Ovary (tissue), 7 donors: ENCODE measurements at regions not wholly inside any gene's neighbourhood (a gene's known extent, or its start where the extent isn't known, plus 50 kb on each side); places are given as distances from the start of the nearest gene placed in this dataset.

Experiments used
- DNase-seq, 5 donors: peaks; one replicate each; pipeline ENCODE4 v3.0.0-alpha.2; 2019 to 2020
- H3K27ac ChIP-seq, 2 donors: fragments of 200-600 bp; one replicate each; pipeline versions ENCODE4 v1.5.1 to v1.8.0; 2019 to 2022
- H3K27me3 ChIP-seq: fragments of 200-600 bp; one replicate; pipeline ENCODE4 v1.8.0; 2022
- H3K36me3 ChIP-seq: fragments of 200-600 bp; sonication (generic); one replicate; pipeline ENCODE4 v1.5.1; 2019
- H3K4me1 ChIP-seq: one replicate; pipeline ENCODE4 v1.8.1; 2013; ENCODE audit warnings: mild to moderate bottlenecking, moderate library complexity; ENCODE audit not compliant: insufficient read depth
- H3K4me3 ChIP-seq: fragments of 200-600 bp; sonication (generic); one replicate; pipeline ENCODE4 v1.5.1; 2017
- H3K9me3 ChIP-seq, 2 donors: fragments of 200-600 bp in 1 of 2; sonication (generic) in 1 of 2; one replicate each; pipeline versions ENCODE4 v1.5.1 to v1.8.1; 2013 to 2019; ENCODE audit warnings: mild to moderate bottlenecking in 1 of 2, moderate library complexity in 1 of 2
- CTCF ChIP-seq, 3 donors: fragments of 450-650 bp in 2 of 3; fragments of 200-600 bp in 1 of 3; IDR thresholded peaks; one replicate each; pipeline versions ENCODE4 v1.5.1 to v1.8.0; 2016 to 2022; ENCODE audit warnings: antibody characterized with exemption in 3 of 3, mild to moderate bottlenecking in 1 of 3
- EP300 ChIP-seq: sonication (generic); formaldehyde crosslinking; IDR thresholded peaks from one replicate; pipeline ENCODE4 v1.6.1; 2017; ENCODE audit warnings: antibody characterized with exemption
- POLR2A ChIP-seq: fragments of 450-650 bp; IDR thresholded peaks from one replicate; pipeline ENCODE4 v1.6.1; 2017; ENCODE audit warnings: antibody characterized with exemption, mild to moderate bottlenecking, moderate library complexity
- WGBS, 3 donors: extraction: QIAGEN DNeasy Blood & Tissue Kit in 1 of 3; methylation state at CpG; one replicate each; pipeline versions ENCODE4 v1.1.5 to v1.1.7; 2013 to 2017; 5-methylcytosine and 5-hydroxymethylcytosine counted together
- intact Hi-C, 4 donors: fragments of 100-400 bp; cut with DNase I; formaldehyde crosslinking; loops; one replicate each; pipeline versions ENCODE4 v1.11.0 to v1.15.1; 2022 to 2023
- donor health status: DM: no; HTN: no; CAD: no; lungs with moderate emphysema.
- donor health status: DM: no; HTN: no; CAD: no.
- donor health status: Bipolar disorder and iron deficiency.
- donor health status: DM: no; HTN: no; CAD: no.
- donor health status: DM: yes; HTN: yes; CAD: no.

DNA sequence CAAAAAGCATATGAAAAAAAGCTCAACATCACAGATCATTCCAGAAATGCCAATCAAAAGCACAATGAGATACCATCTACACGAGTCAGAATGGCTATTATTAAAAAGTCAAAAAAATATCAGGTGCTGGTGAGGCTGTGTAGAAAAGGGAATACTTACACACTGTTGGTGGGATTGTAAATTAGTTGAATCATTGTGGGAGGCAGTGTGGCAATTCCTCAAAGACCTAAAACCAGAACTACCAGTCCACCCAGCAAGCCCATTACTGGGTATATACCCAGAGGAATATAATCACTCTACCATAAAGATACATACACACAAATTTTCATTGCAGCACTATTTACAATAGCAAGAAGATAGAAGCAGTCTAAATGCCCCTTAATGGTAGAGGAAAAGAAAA lies 529.9 kb downstream of the SLITRK1 start:
- intact Hi-C loops: no loop called here
- H3K27ac ChIP-seq: no peak overlapping the region
- 33 to 66% (median 52%) methylated on average over 1 of the region's 1 CpG for WGBS, 3 donors
- H3K4me3 ChIP-seq: no peak overlapping the region
- H3K36me3 ChIP-seq: no peaks in the 10 kb centered on the region
- TF ChIP-seq POLR2A (no peak), CTCF (IDR thresholded peaks at IDR 0.05) (no peak), EP300 (no peak)
- H3K4me1 ChIP-seq: no peaks in the 10 kb centered on the region
- DNase-seq: no peak
- no peaks in the 10 kb centered on the region for H3K9me3 ChIP-seq
- no peaks in the 10 kb centered on the region for H3K27me3 ChIP-seq

DNA sequence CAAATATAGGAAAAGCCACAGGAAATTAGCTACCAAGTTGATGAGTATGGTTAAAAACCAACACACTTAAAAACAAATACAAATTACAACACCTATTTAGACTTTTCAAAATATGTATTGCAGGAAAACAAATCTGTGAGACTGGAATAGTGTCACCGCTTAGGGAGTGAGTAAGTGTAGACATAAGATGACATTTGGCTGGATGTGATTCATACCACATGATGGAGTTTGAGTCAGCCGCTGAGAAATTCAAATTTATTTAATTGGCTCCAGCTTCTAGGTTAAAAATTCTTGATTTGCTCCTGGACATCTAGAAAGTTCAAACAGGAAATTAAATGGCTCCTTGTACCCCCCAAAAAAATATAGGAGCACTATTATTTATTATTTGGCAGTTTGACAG lies 531.7 kb downstream of the SLITRK1 start:
- WGBS, 3 donors: 84 to 85% (median 85%) methylated on average over 2 of the region's 2 CpGs
- Histone ChIP-seq H3K27ac (no peak overlapping the region), H3K4me1 (no peaks in the 10 kb centered on the region), H3K4me3 (no peak overlapping the region), H3K27me3 (no peaks in the 10 kb centered on the region), H3K36me3 (no peaks in the 10 kb centered on the region), H3K9me3 (no peaks in the 10 kb centered on the region)
- intact Hi-C loops: no loop called here
- TF ChIP-seq EP300: no peak
- no peak for TF ChIP-seq POLR2A
- no peak for TF ChIP-seq CTCF (IDR thresholded peaks at IDR 0.05)
- no peak for DNase-seq

- Histone ChIP-seq H3K27ac (no peak overlapping the region), H3K4me3 (no peak overlapping the region), H3K27me3 (no peaks in the 10 kb centered on the region), H3K36me3 (no peaks in the 10 kb centered on the region), H3K9me3 (no peaks in the 10 kb centered on the region), H3K4me1 (no peaks in the 10 kb centered on the region)
- TF ChIP-seq EP300 (no peak), CTCF (IDR thresholded peaks at IDR 0.05) (no peak), POLR2A (no peak)
- DNase-seq: no peak
- WGBS, 3 donors: 68 to 92% (median 79%) methylated on average over 2 of the region's 2 CpGs
- intact Hi-C loops: no loop called here
These were observed 537.8 kb downstream of the SLITRK1 start for GRCh38 chr13:83344518-83344917.

GRCh38 chr13:83340170-83340569 lies 542.1 kb downstream of the SLITRK1 start:
- WGBS, 3 donors: 67 to 75% (median 72%) methylated on average over 2 of the region's 2 CpGs
- H3K4me1 ChIP-seq: no peaks in the 10 kb centered on the region

More at GRCh38 chr13:83340170-83340569, 542.1 kb downstream of the SLITRK1 start:
- Histone ChIP-seq H3K27ac (no peak overlapping the region), H3K27me3 (no peaks in the 10 kb centered on the region), H3K36me3 (no peaks in the 10 kb centered on the region), H3K4me3 (no peak overlapping the region), H3K9me3 (no peaks in the 10 kb centered on the region)
- TF ChIP-seq CTCF (IDR thresholded peaks at IDR 0.05): no peak
- TF ChIP-seq POLR2A: no peak
- TF ChIP-seq EP300: no peak
- DNase-seq: no peak
- intact Hi-C loops: no loop called here
